AG09309 (cell line): ENCODE measurements at regions not wholly inside any gene's neighbourhood (a gene's known extent, or its start where the extent isn't known, plus 50 kb on each side); places are given as distances from the start of the nearest gene placed in this dataset.

Source experiments
- DNase-seq: peaks from one replicate; pipeline ENCODE4 v3.0.0-alpha.2; 2010; ENCODE audit warnings: low read depth
- H3K4me3 ChIP-seq: 2 replicates; pipeline ENCODE4 v1.5.1; 2011; ENCODE audit warnings: mild to moderate bottlenecking, low read depth, low read length, moderate library complexity; ENCODE audit not compliant: control insufficient read depth
- CTCF ChIP-seq: IDR thresholded peaks from 2 replicates; pipeline ENCODE4 v1.5.1; 2011; ENCODE audit warnings: mild to moderate bottlenecking, low read depth, low read length, inconsistent platforms; ENCODE audit not compliant: insufficient read depth, control insufficient read depth; ENCODE audit errors: missing control alignments

GRCh38 chr3:34066999-34067398 is 268.6 kb downstream of the PDCD6IP start:
- DNase-seq, result no peak
- no peak overlapping the region for H3K4me3 ChIP-seq
- TF ChIP-seq CTCF, result no peak

DNA sequence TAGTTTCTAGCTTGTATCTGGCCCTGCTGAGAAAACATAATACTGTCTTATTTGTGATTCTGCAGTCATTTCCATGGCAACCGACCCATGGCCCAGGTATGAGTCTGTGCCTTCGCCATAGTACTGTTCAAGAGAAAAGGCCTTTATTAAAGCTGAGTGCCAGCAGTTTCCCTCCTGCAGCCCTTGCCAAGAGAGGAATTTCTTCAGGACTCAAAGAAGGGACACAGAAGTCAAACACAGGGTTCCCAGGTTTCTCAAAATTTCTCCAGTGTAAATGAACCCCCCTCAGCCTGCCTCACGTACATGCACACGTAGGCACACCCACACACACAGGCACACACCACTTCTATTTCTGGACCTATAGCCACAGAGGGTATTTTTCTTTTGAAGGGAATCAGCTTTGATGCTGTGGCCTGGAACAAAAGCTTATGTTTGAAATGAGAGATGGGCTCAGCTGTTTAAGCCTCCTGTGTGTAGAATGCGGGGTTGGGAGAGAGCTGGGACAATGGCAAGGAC is 269.2 kb downstream of the PDCD6IP start:
- DNase-seq, result no peak
- no peak for TF ChIP-seq CTCF
- no peak overlapping the region for H3K4me3 ChIP-seq

DNA sequence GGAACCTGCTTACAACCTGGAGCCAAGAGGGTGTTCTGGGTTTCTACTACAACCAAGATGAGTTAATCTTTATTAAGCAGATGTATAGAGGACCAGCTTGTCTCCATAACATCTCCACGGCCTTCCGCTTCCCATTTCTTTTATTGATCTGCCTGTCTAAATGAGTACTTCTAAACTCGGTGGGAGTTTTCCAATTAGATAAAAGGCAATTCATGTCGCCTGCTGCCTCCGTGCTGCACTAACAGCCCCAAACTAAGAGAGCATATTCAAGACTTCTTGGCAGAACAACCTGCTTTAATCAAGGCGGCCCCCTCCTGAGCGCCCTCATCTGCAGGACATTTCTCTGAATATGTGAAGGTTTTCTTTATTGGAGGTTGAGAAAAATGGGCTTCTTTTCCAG is 270.1 kb downstream of the PDCD6IP start:
- TF ChIP-seq CTCF, result no peak
- no peak for DNase-seq

DNA sequence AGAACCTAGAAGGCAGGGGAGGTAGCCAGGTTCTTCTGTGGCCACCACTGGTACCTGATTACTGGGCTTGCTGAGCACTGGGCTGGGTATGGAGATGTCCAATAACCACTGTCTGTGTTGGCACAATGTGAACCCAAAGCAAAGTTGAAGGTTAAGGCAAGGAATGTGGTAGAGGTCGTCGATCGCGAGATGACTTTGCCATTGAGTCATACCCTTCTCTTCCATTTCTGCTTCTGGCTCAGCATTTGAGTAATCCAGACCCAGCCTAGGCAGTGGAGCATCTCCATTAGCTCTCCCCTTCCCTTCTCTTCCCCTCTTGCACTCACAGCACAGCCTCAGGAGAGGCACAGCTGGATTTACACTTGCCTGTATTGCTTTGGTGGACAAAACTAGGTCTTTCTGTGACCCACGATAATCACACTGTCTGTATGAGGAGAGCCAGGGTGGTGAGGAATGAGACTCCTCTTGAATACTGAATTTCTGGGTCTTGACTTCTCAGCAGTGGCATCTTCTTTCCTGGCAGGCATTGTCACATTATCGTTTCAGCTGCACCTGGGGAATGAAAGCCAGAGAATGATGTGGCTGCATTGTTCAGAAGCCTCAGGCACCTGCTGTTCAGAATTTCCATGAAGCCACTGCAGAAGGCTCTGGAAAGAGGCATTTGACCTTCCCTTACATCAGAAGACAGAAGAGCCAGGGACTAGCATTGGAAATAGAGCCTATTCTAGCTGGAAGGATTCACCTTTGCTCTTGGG is 272.6 kb downstream of the PDCD6IP start:
- H3K4me3 ChIP-seq, result no peak overlapping the region
- TF ChIP-seq CTCF, result no peak
- no peak for DNase-seq

More for the DNA sequence above, 270.1 kb downstream of the PDCD6IP start:
- H3K4me3 ChIP-seq, result no peak overlapping the region

DNA sequence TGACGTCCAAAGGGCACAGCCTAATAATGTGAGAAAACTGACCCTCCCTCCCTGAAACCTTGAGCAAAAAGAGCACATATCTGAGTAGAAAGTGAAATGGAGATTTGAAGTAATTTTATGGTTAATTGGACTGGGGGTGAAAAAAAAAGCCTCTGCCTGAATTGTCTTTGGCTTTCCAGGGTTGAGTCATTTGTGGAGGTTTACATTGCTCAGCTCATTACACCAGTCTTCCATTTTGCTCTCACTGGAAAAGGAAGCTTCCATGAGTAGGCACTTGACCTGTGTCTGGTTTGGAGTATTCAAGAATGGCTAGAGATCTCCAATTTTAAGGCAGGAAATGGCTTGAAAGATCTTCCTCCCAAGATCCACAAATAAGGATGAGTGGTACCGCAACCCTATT is 273.9 kb downstream of the PDCD6IP start:
- no peak for TF ChIP-seq CTCF
- no peak for DNase-seq
- H3K4me3 ChIP-seq, result no peak overlapping the region

- no peak for TF ChIP-seq CTCF
- H3K4me3 ChIP-seq, result no peak overlapping the region
- DNase-seq, result no peak
These were observed 274.7 kb downstream of the PDCD6IP start for GRCh38 chr3:34073111-34073510.

DNA sequence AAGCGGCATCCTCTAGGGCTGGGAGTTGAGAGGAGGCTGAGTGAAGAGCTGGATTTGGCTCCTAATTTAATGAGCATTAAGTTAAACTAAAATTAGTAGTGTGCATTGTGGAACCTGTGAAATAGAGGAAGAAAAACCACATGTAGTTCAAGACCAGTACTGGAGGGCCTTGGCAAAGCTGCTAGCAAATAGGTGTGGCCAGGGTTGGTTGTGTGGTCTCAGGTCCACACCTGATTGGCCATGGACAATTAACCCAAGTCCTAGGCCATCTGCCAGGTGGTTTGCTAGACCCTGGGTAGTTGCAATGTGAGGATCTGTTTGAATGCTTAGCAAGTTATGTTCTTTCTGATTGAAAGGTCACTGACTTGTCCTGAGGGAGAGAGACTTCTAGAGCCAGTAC is 275.5 kb downstream of the PDCD6IP start:
- H3K4me3 ChIP-seq, result no peak overlapping the region
- TF ChIP-seq CTCF, result no peak
- DNase-seq, result no peak
